ENCODE measurements at regions not wholly inside any gene's neighbourhood (a gene's known extent, or its start where the extent isn't known, plus 50 kb on each side); places are given as distances from the start of the nearest gene placed in this dataset.

GRCh38 chr5:86757824-86758223 is 140.1 kb downstream of the COX7C start:
- TF ChIP-seq, protein P1, sequence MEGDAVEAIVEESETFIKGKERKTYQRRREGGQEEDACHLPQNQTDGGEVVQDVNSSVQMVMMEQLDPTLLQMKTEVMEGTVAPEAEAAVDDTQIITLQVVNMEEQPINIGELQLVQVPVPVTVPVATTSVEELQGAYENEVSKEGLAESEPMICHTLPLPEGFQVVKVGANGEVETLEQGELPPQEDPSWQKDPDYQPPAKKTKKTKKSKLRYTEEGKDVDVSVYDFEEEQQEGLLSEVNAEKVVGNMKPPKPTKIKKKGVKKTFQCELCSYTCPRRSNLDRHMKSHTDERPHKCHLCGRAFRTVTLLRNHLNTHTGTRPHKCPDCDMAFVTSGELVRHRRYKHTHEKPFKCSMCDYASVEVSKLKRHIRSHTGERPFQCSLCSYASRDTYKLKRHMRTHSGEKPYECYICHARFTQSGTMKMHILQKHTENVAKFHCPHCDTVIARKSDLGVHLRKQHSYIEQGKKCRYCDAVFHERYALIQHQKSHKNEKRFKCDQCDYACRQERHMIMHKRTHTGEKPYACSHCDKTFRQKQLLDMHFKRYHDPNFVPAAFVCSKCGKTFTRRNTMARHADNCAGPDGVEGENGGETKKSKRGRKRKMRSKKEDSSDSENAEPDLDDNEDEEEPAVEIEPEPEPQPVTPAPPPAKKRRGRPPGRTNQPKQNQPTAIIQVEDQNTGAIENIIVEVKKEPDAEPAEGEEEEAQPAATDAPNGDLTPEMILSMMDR (IDR thresholded peaks at IDR 0.05; ENCODE audit: low read depth, low read length, poor library complexity, severe bottlenecking) = no peak
- TF ChIP-seq EZH2phosphoT487 (IDR thresholded peaks at IDR 0.05; ENCODE audit: borderline replicate concordance, low read length) = no peak
